ENCODE measurements at regions not wholly inside any gene's neighbourhood (a gene's known extent, or its start where the extent isn't known, plus 50 kb on each side); places are given as distances from the start of the nearest gene placed in this dataset.

DNA sequence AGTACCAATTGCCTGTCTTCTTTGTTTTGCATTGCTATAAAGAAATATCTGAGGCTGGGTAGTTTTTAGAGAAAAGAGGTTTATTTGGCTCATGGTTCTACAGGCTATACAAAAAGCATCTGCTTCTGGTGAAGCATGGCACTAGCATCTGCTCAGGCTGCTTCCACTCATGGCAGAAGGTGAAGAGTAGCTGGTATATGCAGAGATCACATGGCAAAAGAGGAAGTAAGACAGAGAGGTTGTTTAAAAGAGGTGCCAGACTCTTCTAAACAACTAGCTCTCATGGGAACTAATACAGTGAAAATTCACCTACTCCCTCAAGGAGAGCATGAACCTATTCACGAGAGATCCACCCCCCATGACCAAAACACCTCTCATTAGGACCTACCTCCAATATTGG lies 56.7 kb upstream of the GUCA2B start:
- Mint-ChIP-seq H3K4me1 (ENCODE audit: low read depth in 2 of 2) (no peaks in the 10 kb centered on the region), H3K4me3 (no peak overlapping the region), H3K27ac (no peak overlapping the region), H3K36me3 (ENCODE audit: insufficient read depth) (no peaks in the 10 kb centered on the region), H3K9me3 (peaks cover 5 to 10% of the 10 kb centered on the region in 2 donors), H3K27me3 (peaks cover 39 to 56% of the 10 kb centered on the region in 2 donors)
- no peak for ATAC-seq (replicated peaks)
- no peak for DNase-seq

DNA sequence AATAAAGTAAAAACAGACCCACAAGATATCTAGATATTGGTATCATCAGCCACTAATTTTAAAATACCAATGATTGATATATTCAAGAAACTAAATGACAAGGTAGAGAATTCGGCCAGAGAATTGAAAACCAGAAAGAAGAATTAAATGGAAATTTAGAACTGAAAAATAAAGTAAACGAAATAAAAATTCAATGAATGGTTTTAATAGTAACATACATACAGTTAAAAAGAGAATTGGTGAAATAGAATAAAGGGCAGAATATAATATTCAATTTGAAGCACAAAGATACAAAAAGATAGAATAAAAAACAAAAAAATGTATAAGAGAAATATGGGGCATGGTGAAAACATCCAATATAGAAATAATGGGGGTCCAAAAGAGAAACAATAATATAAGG lies 64.0 kb upstream of the GUCA2B start:
- DNase-seq (no peak), ATAC-seq (replicated peaks) (no peak)
- Mint-ChIP-seq H3K36me3 (ENCODE audit: insufficient read depth) (no peaks in the 10 kb centered on the region), H3K27ac (no peak overlapping the region), H3K4me1 (ENCODE audit: low read depth in 2 of 2) (no peaks in the 10 kb centered on the region), H3K9me3 (peaks cover 3 to 4% of the 10 kb centered on the region in 2 donors), H3K27me3 (peaks cover 39 to 40% of the 10 kb centered on the region in 2 donors), H3K4me3 (no peak overlapping the region)

DNA sequence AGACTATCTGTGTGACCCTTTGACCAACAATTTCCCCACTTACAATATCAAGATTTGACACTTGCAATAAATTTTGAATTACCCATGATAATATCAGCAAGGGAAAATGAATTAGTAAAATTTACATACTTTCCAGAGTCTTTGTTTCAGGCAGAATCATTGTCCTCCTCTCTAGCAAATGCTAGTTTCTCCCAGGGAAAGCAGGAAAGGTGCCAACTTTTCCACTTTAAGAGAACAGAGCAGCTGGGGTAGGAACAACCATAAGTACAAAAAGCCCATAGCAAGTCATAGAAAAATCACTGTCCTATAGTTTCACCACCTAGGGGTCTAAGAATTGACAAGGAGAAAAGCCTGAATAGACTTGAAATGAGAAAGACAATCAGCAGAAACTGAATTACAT lies 67.1 kb upstream of the GUCA2B start:
- Mint-ChIP-seq H3K4me3 (no peak overlapping the region), H3K27ac (no peak overlapping the region), H3K4me1 (ENCODE audit: low read depth in 2 of 2) (no peaks in the 10 kb centered on the region), H3K27me3 (peaks cover 49 to 56% of the 10 kb centered on the region in 2 donors), H3K9me3 (peaks cover 0 to 2% of the 10 kb centered on the region in 2 donors), H3K36me3 (ENCODE audit: insufficient read depth) (no peaks in the 10 kb centered on the region)
- ATAC-seq (replicated peaks) (no peak), DNase-seq (no peak)

DNA sequence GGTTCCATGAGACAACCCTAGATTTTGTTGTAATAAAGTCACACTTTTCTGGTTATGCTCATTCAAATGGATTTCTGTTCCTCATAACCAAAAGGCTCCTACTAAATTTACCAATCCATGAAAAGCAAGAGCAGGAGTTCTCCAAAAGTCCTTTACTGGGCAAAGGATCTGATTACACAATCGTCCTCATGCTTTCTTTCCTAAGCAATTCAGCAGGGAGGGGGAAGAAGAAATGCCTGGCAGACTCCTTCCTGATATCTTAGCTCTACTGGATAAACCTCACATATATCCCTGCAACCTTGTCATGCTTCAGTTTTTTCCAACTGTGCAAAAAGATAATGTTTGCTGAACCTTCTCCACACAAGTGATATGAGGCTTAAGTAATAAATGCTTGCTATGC lies 67.6 kb upstream of the GUCA2B start:
- peaks cover 0 to 2% of the 10 kb centered on the region in 2 donors for H3K9me3 Mint-ChIP-seq
- ATAC-seq (replicated peaks) (no peak), DNase-seq (no peak)
- no peak overlapping the region for H3K4me3 Mint-ChIP-seq
- peaks cover 50 to 60% of the 10 kb centered on the region in 2 donors for H3K27me3 Mint-ChIP-seq
- no peaks in the 10 kb centered on the region for H3K4me1 Mint-ChIP-seq (ENCODE audit: low read depth in 2 of 2)
- no peak overlapping the region for H3K27ac Mint-ChIP-seq
- H3K36me3 Mint-ChIP-seq (ENCODE audit: insufficient read depth): no peaks in the 10 kb centered on the region

DNA sequence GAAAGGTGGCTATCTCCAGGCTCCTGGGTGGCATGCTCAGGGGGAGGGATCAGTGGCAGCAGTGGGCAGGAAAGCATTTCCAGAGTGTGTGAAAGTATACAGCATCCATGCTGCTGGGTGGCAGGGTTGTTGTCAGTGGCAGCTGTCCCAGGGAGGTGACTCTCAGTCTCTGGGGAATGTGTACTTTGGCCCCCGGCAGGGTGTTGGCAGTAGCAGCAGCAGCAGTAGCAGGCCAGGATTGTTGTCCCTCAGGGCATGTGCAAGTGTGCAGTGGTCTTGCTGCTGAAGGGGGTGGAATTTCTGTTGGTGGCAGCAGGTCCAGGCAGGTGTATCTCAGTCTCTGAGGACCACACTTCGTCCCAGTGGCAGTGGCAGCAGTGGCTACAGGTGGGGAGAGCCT lies 71.7 kb upstream of the GUCA2B start:
- no peak overlapping the region for H3K27ac Mint-ChIP-seq
- no peaks in the 10 kb centered on the region for H3K36me3 Mint-ChIP-seq (ENCODE audit: insufficient read depth)
- no peak for DNase-seq

DNA sequence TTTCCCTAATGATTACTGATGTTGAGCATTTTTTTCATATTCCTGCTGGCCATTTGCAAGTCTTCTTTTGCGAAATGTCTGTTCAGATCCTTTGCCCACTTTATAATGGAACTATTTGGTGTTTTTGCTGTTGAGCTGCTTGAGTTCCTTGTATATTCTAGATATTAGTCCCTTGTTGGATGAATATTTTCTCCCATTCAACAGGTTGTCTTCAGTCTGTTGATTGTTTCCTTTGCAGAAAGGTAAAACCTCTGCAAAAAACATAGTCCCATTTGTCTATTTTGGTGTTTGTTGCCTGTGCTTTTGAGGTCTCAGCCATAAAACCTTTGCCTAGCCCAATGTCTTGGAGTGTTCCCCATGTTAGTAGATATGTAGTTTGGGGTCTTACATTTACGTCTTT lies 78.0 kb upstream of the GUCA2B start:
- H3K4me3 Mint-ChIP-seq: no peak overlapping the region
- no peaks in the 10 kb centered on the region for H3K36me3 Mint-ChIP-seq (ENCODE audit: insufficient read depth)
- DNase-seq: no peak
- no peak for ATAC-seq (replicated peaks)
- peaks cover 23 to 48% of the 10 kb centered on the region in 2 donors for H3K27me3 Mint-ChIP-seq
- no peak overlapping the region for H3K27ac Mint-ChIP-seq
- H3K4me1 Mint-ChIP-seq (ENCODE audit: low read depth in 2 of 2): no peaks in the 10 kb centered on the region
- H3K9me3 Mint-ChIP-seq: peaks cover 0 to 4% of the 10 kb centered on the region in 2 donors

More for the DNA sequence above, 71.7 kb upstream of the GUCA2B start:
- H3K27me3 Mint-ChIP-seq: peaks cover 46 to 53% of the 10 kb centered on the region in 2 donors
- H3K4me1 Mint-ChIP-seq (ENCODE audit: low read depth in 2 of 2): no peaks in the 10 kb centered on the region
- H3K4me3 Mint-ChIP-seq: no peak overlapping the region
- ATAC-seq (replicated peaks): no peak
- H3K9me3 Mint-ChIP-seq: peaks cover 0 to 8% of the 10 kb centered on the region in 2 donors

DNA sequence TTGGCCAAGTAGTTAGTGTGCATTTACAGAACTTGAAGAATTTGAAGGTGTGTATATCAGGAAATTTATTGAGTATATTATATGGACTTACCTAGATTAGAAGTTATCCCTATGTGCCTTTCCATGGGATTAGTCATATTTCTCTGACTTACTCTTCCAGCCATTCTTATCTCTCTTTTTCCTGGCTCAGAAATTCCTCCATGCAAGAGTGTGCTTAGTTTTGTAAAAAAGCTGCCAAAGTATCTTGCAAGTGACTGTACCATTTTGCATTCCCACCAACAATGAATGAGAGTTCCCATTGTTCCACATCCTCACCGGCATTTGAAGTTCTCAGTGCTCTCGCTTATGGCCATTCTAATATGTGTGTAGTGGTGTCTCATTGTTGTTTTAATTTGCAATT lies 82.2 kb upstream of the GUCA2B start:
- H3K9me3 Mint-ChIP-seq: no peaks in the 10 kb centered on the region
- H3K27me3 Mint-ChIP-seq: peaks cover 22 to 23% of the 10 kb centered on the region in 2 donors
- no peaks in the 10 kb centered on the region for H3K36me3 Mint-ChIP-seq (ENCODE audit: insufficient read depth)

DNA sequence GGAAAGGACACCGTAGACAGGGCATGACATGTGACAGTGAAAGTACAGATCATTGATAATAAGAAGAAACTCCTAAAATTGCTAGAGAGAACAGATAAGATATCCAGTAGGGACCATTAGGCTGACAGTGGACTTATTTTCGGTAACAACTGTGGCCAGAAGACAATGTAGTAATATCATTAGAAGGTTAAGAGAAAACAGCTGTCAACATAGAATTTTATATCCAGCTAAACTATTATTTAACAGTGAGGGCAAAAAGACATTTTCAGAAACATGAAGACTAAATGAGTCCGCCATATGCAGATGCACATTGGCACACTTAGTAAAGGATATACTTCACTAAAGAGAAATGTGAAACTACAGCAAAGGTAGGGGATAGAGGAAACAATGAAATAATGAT lies 95.4 kb upstream of the GUCA2B start:
- DNase-seq: no peak
- Mint-ChIP-seq H3K36me3 (ENCODE audit: insufficient read depth) (peaks cover 2% of the 10 kb centered on the region), H3K27me3 (peaks cover 61 to 76% of the 10 kb centered on the region in 2 donors), H3K9me3 (peaks cover 4 to 8% of the 10 kb centered on the region in 2 donors), H3K27ac (no peak overlapping the region), H3K4me3 (no peak overlapping the region), H3K4me1 (ENCODE audit: low read depth in 2 of 2) (peaks cover 3 to 4% of the 10 kb centered on the region in 2 donors)
- no peak for ATAC-seq (replicated peaks)

More for the DNA sequence above, 82.2 kb upstream of the GUCA2B start:
- ATAC-seq (replicated peaks): no peak
- Mint-ChIP-seq H3K4me3 (no peak overlapping the region), H3K4me1 (ENCODE audit: low read depth in 2 of 2) (no peaks in the 10 kb centered on the region), H3K27ac (no peak overlapping the region)
- no peak for DNase-seq

DNA sequence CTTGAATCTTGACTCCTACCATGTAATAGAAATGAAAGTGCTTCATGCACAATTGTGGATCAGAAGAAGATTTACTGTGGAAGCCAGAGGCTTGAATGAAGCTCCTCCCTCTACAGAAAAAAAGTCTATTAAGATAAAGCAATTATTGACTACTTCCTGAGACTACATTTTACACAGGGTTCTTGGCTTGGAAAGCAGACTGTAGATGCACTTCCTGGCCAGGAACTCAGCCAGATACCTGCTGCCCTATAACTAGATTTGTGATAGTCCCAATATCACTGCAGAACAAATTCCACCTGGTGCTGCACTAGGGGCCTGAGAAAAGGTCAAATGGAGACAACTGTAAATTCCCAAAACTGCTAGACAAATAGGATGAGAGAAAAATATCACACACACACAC lies 96.8 kb upstream of the GUCA2B start:
- DNase-seq (no peak), ATAC-seq (replicated peaks) (no peak)
- Mint-ChIP-seq H3K27ac (no peak overlapping the region), H3K36me3 (ENCODE audit: insufficient read depth) (peaks cover 2% of the 10 kb centered on the region), H3K27me3 (peaks cover 49 to 70% of the 10 kb centered on the region in 2 donors), H3K4me1 (ENCODE audit: low read depth in 2 of 2) (peaks cover 3 to 7% of the 10 kb centered on the region in 2 donors), H3K4me3 (no peak overlapping the region), H3K9me3 (peaks cover 4 to 8% of the 10 kb centered on the region in 2 donors)

DNA sequence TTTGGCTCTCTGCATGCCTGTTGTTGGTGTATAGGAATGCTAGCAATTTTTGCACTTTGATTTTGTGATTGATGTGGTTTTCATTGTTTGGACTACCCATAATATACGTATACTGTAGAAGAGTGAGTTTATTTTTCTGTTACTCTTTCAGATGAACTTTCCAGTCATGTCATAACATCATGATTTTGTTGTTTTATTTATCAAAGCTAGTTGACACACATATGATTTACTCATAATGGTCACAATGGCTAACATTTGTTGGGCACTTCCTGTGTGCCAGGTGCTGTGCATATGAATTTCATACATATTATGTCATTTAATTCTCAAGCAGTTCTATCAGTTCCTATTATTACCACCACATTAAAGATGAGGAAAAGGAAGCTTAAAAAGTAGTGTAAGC lies 98.1 kb upstream of the GUCA2B start:
- H3K4me1 Mint-ChIP-seq (ENCODE audit: low read depth in 2 of 2): peaks cover 3 to 7% of the 10 kb centered on the region in 2 donors
- no peak for ATAC-seq (replicated peaks)
- DNase-seq: no peak
- H3K27ac Mint-ChIP-seq: no peak overlapping the region
- H3K27me3 Mint-ChIP-seq: peaks cover 50 to 70% of the 10 kb centered on the region in 2 donors
- H3K4me3 Mint-ChIP-seq: no peak overlapping the region
- H3K36me3 Mint-ChIP-seq (ENCODE audit: insufficient read depth): peaks cover 2% of the 10 kb centered on the region
- H3K9me3 Mint-ChIP-seq: peaks cover 4 to 8% of the 10 kb centered on the region in 2 donors

DNA sequence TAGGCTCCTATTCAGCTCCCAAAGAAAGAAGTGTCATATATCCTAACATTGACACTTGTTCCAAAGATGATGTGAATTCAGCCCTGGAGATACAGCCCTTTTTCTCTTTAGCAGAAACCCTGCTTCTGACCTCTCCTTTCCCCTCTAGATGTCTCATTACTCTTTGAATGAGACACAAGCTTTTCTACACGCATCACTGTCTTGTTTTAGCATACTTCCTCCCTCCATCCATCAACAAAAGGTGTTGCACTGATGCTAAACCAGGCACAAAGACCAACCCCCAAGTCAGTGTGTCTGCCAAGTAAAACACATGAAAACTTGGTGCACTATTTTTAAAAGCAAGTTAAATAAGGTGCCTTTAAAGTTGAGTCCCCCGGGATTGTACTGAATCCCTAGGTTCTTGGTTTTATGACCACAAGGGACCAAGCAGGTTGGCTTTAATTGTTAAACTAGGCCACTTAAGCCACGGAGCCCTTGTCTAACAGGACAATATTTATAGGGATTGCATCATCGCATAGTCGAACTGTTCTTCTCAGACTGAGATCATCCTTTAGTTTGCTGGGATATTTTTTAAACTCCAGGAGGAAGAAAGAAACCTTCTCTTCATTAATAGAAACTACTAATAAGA lies 101.0 kb upstream of the GUCA2B start:
- ATAC-seq (replicated peaks) (no peak), DNase-seq (no peak)
- Mint-ChIP-seq H3K9me3 (peaks cover 0 to under 1% of the 10 kb centered on the region in 2 donors), H3K27ac (no peak overlapping the region), H3K4me1 (ENCODE audit: low read depth in 2 of 2) (peaks cover 3 to 7% of the 10 kb centered on the region in 2 donors), H3K36me3 (ENCODE audit: insufficient read depth) (peaks cover 2% of the 10 kb centered on the region), H3K4me3 (no peak overlapping the region), H3K27me3 (peaks cover 57 to 75% of the 10 kb centered on the region in 2 donors)

DNA sequence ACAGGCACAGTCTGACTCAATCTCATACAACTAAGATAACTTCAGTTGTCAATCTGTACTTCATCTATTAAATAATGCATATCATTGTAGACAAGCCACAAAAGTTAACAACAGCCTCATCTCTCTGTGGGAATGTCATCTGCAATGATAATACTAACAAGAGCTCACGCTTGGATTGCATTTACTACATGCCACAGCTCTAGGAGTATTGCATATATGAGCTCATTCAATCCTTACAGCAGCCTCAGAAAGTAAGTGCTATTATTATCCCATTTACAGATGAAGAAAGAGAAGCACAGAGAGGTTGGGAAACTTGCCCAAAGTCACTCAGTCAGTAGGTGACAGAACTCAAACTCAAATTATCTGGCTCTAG lies 105.7 kb upstream of the GUCA2B start:
- no peak overlapping the region for H3K27ac Mint-ChIP-seq
- DNase-seq (no peak), ATAC-seq (replicated peaks) (no peak)
- H3K27me3 Mint-ChIP-seq: peaks cover 31 to 61% of the 10 kb centered on the region in 2 donors
- H3K4me3 Mint-ChIP-seq: no peak overlapping the region
- peaks cover 0 to 3% of the 10 kb centered on the region in 2 donors for H3K4me1 Mint-ChIP-seq (ENCODE audit: low read depth in 2 of 2)
- no peaks in the 10 kb centered on the region for H3K9me3 Mint-ChIP-seq
- H3K36me3 Mint-ChIP-seq (ENCODE audit: insufficient read depth): no peaks in the 10 kb centered on the region

DNA sequence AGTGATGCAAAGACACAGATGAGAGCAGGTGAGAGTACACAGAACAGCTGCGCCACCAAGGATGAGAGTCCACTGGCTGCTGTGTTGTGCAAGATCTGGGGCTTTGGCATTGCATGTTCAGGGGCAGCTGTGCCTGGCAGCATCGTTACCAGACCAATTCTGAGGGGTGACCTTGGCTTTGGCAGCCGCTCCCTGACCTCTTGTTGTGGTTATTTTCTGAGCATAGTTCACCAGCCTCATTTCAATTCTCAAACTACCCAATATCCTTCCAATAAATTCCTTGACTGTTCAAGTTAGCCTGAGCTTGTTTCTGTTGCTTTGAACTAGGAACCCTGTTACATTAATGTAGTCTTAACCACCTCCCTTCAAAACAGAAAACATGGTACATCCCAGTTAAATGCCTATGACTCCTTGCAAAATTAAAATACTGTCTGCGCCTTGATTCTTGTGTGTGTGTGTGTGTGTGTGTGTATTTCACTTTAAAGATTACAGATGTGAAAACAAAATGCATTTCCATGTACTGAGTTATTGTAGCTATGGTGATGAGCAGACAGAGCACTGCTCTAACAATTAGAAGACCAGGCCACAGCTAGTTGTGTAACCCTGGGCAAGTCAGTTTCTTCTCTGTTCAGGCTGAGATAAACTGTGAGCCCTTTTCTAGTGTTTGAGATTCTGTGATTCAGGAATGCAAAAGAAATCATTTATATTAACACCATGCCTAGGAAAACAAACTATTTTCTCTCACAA lies 106.3 kb upstream of the GUCA2B start:
- Mint-ChIP-seq H3K27me3 (peaks cover 31 to 55% of the 10 kb centered on the region in 2 donors), H3K9me3 (no peaks in the 10 kb centered on the region), H3K36me3 (ENCODE audit: insufficient read depth) (no peaks in the 10 kb centered on the region), H3K4me1 (ENCODE audit: low read depth in 2 of 2) (peaks cover 0 to under 1% of the 10 kb centered on the region in 2 donors), H3K27ac (no peak overlapping the region), H3K4me3 (no peak overlapping the region)
- DNase-seq (no peak), ATAC-seq (replicated peaks) (no peak)

DNA sequence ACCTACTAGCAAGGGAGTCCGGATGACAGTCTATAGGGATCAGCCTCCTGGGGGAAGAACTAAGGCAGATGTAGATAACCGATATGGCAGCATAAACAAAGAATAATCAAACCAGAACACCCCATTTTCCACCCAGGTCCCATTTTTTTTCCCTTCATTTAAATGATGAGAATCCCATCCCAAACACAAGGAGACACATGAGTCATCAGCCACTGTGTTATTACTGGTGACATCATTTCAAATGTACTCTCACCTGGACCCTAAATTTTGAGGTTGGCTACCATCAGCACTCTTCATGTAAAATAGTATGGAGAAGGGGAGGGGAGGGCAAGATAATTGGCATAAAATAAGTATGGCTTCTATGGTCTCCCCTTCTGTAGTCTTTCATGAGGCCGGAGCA lies 108.9 kb upstream of the GUCA2B start:
- ATAC-seq (replicated peaks) (no peak), DNase-seq (no peak)

More for the DNA sequence above, 108.9 kb upstream of the GUCA2B start:
- Mint-ChIP-seq H3K27ac (no peak overlapping the region), H3K4me3 (no peak overlapping the region), H3K36me3 (ENCODE audit: insufficient read depth) (no peaks in the 10 kb centered on the region), H3K27me3 (peaks cover 9 to 34% of the 10 kb centered on the region in 2 donors), H3K9me3 (no peaks in the 10 kb centered on the region), H3K4me1 (ENCODE audit: low read depth in 2 of 2) (no peaks in the 10 kb centered on the region)
